ENCODE measurements at regions not wholly inside any gene's neighbourhood (a gene's known extent, or its start where the extent isn't known, plus 50 kb on each side); places are given as distances from the start of the nearest gene placed in this dataset.

GRCh38 chr5:27814983-27815382 lies 776.6 kb upstream of the CDH9 start:
- no peak for TF ChIP-seq CTCF (IDR thresholded peaks at IDR 0.05)
- Histone ChIP-seq H3K9me3 (ENCODE audit: control insufficient read depth in 1 of 2, insufficient read depth in 1 of 2, low read length in 2 of 2) (peaks cover 7 to 9% of the 10 kb centered on the region in 2 experiments), H3K4me3 (ENCODE audit: low read length) (no peak overlapping the region), H3K4me1 (ENCODE audit: insufficient read depth, low read length) (no peaks in the 10 kb centered on the region), H3K27ac (ENCODE audit: low read depth in 1 of 2, low read length in 2 of 2) (no peak overlapping the region), H3K36me3 (ENCODE audit: insufficient read depth, low read length) (no peaks in the 10 kb centered on the region), H3K27me3 (ENCODE audit: control insufficient read depth in 1 of 2, insufficient read depth in 2 of 2, low read length in 2 of 2) (no peaks in the 10 kb centered on the region)
- ChIA-PET POLR2A (no interaction called here), CTCF (no interaction called here)
- H3K36me3 Mint-ChIP-seq (ENCODE audit: low read depth), result no peaks in the 10 kb centered on the region
- no peak overlapping the region for H3K4me3 Mint-ChIP-seq
- intact Hi-C loops (cut with DNase I, micrococcal nuclease), result no loop called here
- no peaks in the 10 kb centered on the region for H3K4me1 Mint-ChIP-seq (ENCODE audit: low read depth)
- H3K9me3 Mint-ChIP-seq, result peaks cover 9% of the 10 kb centered on the region
- no peaks in the 10 kb centered on the region for H3K27me3 Mint-ChIP-seq
- ATAC-seq (ENCODE audit: poor library complexity) (no peak), DNase-seq (no peak)
- H3K27ac Mint-ChIP-seq, result no peak overlapping the region

GRCh38 chr5:27814286-27814685 lies 775.9 kb upstream of the CDH9 start:
- H3K36me3 Mint-ChIP-seq (ENCODE audit: low read depth), result no peaks in the 10 kb centered on the region
- ChIA-PET CTCF (no interaction called here), POLR2A (no interaction called here)
- no peaks in the 10 kb centered on the region for H3K4me1 ChIP-seq (ENCODE audit: insufficient read depth, low read length)
- no peak overlapping the region for H3K4me3 Mint-ChIP-seq
- peaks cover 15% of the 10 kb centered on the region for H3K9me3 Mint-ChIP-seq
- no peaks in the 10 kb centered on the region for H3K27me3 ChIP-seq (ENCODE audit: control insufficient read depth in 1 of 2, insufficient read depth in 2 of 2, low read length in 2 of 2)
- H3K4me1 Mint-ChIP-seq (ENCODE audit: low read depth), result no peaks in the 10 kb centered on the region
- H3K4me3 ChIP-seq (ENCODE audit: low read length), result no peak overlapping the region
- H3K27me3 Mint-ChIP-seq, result no peaks in the 10 kb centered on the region
- no peak overlapping the region for H3K27ac ChIP-seq (ENCODE audit: low read depth in 1 of 2, low read length in 2 of 2)
- no peaks in the 10 kb centered on the region for H3K36me3 ChIP-seq (ENCODE audit: insufficient read depth, low read length)
- TF ChIP-seq CTCF (IDR thresholded peaks at IDR 0.05), result no peak
- ATAC-seq (ENCODE audit: poor library complexity) (no peak), DNase-seq (no peak)
- intact Hi-C loops (cut with DNase I, micrococcal nuclease), result no loop called here
- H3K9me3 ChIP-seq (ENCODE audit: control insufficient read depth in 1 of 2, insufficient read depth in 1 of 2, low read length in 2 of 2), result peaks cover 7 to 9% of the 10 kb centered on the region in 2 experiments
- H3K27ac Mint-ChIP-seq, result no peak overlapping the region

DNA sequence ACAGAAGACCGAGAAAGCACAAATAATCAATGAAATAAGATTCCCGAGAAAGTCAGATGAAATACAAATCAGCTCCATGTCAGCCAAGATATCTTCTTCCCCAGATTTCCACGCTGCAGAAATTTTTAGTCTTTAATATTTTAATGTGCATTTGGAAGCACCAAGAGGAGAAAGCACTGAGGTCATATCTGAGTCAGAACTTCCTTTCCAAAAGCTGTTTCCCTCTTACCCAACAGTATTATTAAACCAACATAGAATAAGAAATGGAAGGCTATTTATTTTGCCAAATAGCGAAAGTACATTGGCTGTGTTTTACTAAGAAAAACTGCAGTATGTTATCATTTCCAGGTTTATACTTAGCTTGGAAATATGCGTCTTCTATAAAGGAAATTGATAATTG lies 772.1 kb upstream of the CDH9 start:
- peaks cover 18% of the 10 kb centered on the region for H3K9me3 Mint-ChIP-seq
- H3K4me1 Mint-ChIP-seq (ENCODE audit: low read depth), result no peaks in the 10 kb centered on the region
- intact Hi-C loops (cut with DNase I, micrococcal nuclease), result no loop called here
- ChIA-PET POLR2A (no interaction called here), CTCF (no interaction called here)
- DNase-seq (no peak), ATAC-seq (ENCODE audit: poor library complexity) (no peak)
- Histone ChIP-seq H3K36me3 (ENCODE audit: insufficient read depth, low read length) (no peaks in the 10 kb centered on the region), H3K27ac (ENCODE audit: low read depth in 1 of 2, low read length in 2 of 2) (no peak overlapping the region), H3K9me3 (ENCODE audit: control insufficient read depth in 1 of 2, insufficient read depth in 1 of 2, low read length in 2 of 2) (peaks cover 0 to 6% of the 10 kb centered on the region in 2 experiments), H3K27me3 (ENCODE audit: control insufficient read depth in 1 of 2, insufficient read depth in 2 of 2, low read length in 2 of 2) (no peaks in the 10 kb centered on the region), H3K4me1 (ENCODE audit: insufficient read depth, low read length) (no peaks in the 10 kb centered on the region), H3K4me3 (ENCODE audit: low read length) (no peak overlapping the region)
- H3K27ac Mint-ChIP-seq, result no peak overlapping the region
- H3K36me3 Mint-ChIP-seq (ENCODE audit: low read depth), result no peaks in the 10 kb centered on the region
- no peak overlapping the region for H3K4me3 Mint-ChIP-seq
- TF ChIP-seq CTCF (IDR thresholded peaks at IDR 0.05), result no peak
- H3K27me3 Mint-ChIP-seq, result no peaks in the 10 kb centered on the region

Measured in CD4-positive, alpha-beta T cell (primary cell).